ENCODE measurements at regions not wholly inside any gene's neighbourhood (a gene's known extent, or its start where the extent isn't known, plus 50 kb on each side); places are given as distances from the start of the nearest gene placed in this dataset.

GRCh38 chr18:78596794-78597345 is 382.7 kb upstream of the SALL3 start:
- intact Hi-C loops (cut with DNase I; ENCODE audit: low total_unique reads) = no loop called here

GRCh38 chr18:78601349-78601748 is 378.3 kb upstream of the SALL3 start:
- H3K9me3 ChIP-seq = peaks cover 0 to 6% (median 0%) of the 10 kb centered on the region in 8 donors
- intact Hi-C loops (cut with DNase I; ENCODE audit: low total_unique reads) = no loop called here
- H3K36me3 ChIP-seq = no peaks in the 10 kb centered on the region
- H3K4me1 ChIP-seq = no peaks in the 10 kb centered on the region
- no peak overlapping the region for H3K27ac ChIP-seq
- DNase-seq = no peak
- H3K27me3 ChIP-seq (replicated peaks in 1 of 7) = peaks cover 0 to 15% (median 0%) of the 10 kb centered on the region in 7 donors
- no peak overlapping the region for H3K4me3 ChIP-seq
- WGBS, 5 donors = 59 to 81% (median 68%) methylated on average over 10 to 14 of the region's 14 CpGs
- TF ChIP-seq POLR2A (IDR thresholded peaks at IDR 0.05) (no peak), CTCF (IDR thresholded peaks at IDR 0.05 in 8 of 11, conservative IDR thresholded peaks at IDR 0.05 in 3 of 11) (no peak), POLR2AphosphoS5 (IDR thresholded peaks at IDR 0.05) (no peak)

More at GRCh38 chr18:78596794-78597345, 382.7 kb upstream of the SALL3 start:
- H3K27ac ChIP-seq = no peak overlapping the region
- TF ChIP-seq POLR2AphosphoS5 (IDR thresholded peaks at IDR 0.05) = no peak
- TF ChIP-seq POLR2A (IDR thresholded peaks at IDR 0.05) = no peak
- TF ChIP-seq CTCF (IDR thresholded peaks at IDR 0.05 in 8 of 11, conservative IDR thresholded peaks at IDR 0.05 in 3 of 11) = no peak
- no peak overlapping the region for H3K4me3 ChIP-seq
- no peaks in the 10 kb centered on the region for H3K36me3 ChIP-seq
- no peaks in the 10 kb centered on the region for H3K4me1 ChIP-seq
- DNase-seq = no peak
- 59 to 64% (median 63%) methylated on average over 8 of the region's 8 CpGs for WGBS, 5 donors
- no peaks in the 10 kb centered on the region for H3K27me3 ChIP-seq (replicated peaks in 1 of 7)
- peaks cover 0 to 32% (median 28%) of the 10 kb centered on the region in 8 donors for H3K9me3 ChIP-seq

GRCh38 chr18:78601923-78602322 is 377.7 kb upstream of the SALL3 start:
- intact Hi-C loops (cut with DNase I; ENCODE audit: low total_unique reads) = no loop called here
- peaks cover 0 to 15% (median 0%) of the 10 kb centered on the region in 7 donors for H3K27me3 ChIP-seq (replicated peaks in 1 of 7)
- TF ChIP-seq POLR2A (IDR thresholded peaks at IDR 0.05) = no peak
- TF ChIP-seq CTCF (IDR thresholded peaks at IDR 0.05 in 8 of 11, conservative IDR thresholded peaks at IDR 0.05 in 3 of 11) = no peak
- WGBS, 5 donors = 73 to 80% (median 79%) methylated on average over 7 of the region's 7 CpGs
- no peaks in the 10 kb centered on the region for H3K4me1 ChIP-seq
- no peak for DNase-seq
- no peak overlapping the region for H3K27ac ChIP-seq
- H3K9me3 ChIP-seq = peaks cover 0 to 6% (median 0%) of the 10 kb centered on the region in 8 donors
- no peaks in the 10 kb centered on the region for H3K36me3 ChIP-seq
- H3K4me3 ChIP-seq = no peak overlapping the region

- Histone ChIP-seq H3K27me3 (replicated peaks in 1 of 7) (peaks cover 0 to 18% (median 0%) of the 10 kb centered on the region in 7 donors), H3K4me1 (no peaks in the 10 kb centered on the region), H3K4me3 (no peak overlapping the region), H3K9me3 (peaks cover 0 to 6% (median 0%) of the 10 kb centered on the region in 8 donors), H3K27ac (no peak overlapping the region), H3K36me3 (no peaks in the 10 kb centered on the region)
- TF ChIP-seq POLR2AphosphoS5 (IDR thresholded peaks at IDR 0.05) = no peak
- no peak for TF ChIP-seq POLR2A (IDR thresholded peaks at IDR 0.05)
- no peak for TF ChIP-seq CTCF (IDR thresholded peaks at IDR 0.05 in 8 of 11, conservative IDR thresholded peaks at IDR 0.05 in 3 of 11)
- intact Hi-C loops (cut with DNase I; ENCODE audit: low total_unique reads) = no loop called here
- 79 to 89% (median 84%) methylated on average over 11 to 12 of the region's 12 CpGs for WGBS, 5 donors
- DNase-seq = no peak
Measured at GRCh38 chr18:78602430-78602829, 377.2 kb upstream of the SALL3 start.

Measured in spleen (tissue), 11 donors.